CD4-positive, alpha-beta T cell treated with Interleukin-15 for 1 hour (primary cell): ENCODE measurements at regions not wholly inside any gene's neighbourhood (a gene's known extent, or its start where the extent isn't known, plus 50 kb on each side); places are given as distances from the start of the nearest gene placed in this dataset.
"Not testable (repeated sequence)": the region's sequence is repeated elsewhere in the genome, so short reads cannot be mapped to it uniquely, and the experiment has no call there.

Experiments
- DNase-seq: peaks from one replicate; pipeline ENCODE4 v3.0.0-alpha.2; 2020

- DNase-seq = no peak
These were observed 90.0 kb upstream of the NIPBL start for GRCh38 chr5:36786448-36787012.

GRCh38 chr5:36787365-36788093, 89.0 kb upstream of the NIPBL start:
- DNase-seq = no peak

GRCh38 chr5:36790847-36791246, 85.7 kb upstream of the NIPBL start:
- DNase-seq = no peak

GRCh38 chr5:36792560-36793180, 83.9 kb upstream of the NIPBL start:
- no peak for DNase-seq

- DNase-seq = no peak
These were observed 81.2 kb upstream of the NIPBL start for GRCh38 chr5:36795366-36795765.

GRCh38 chr5:36796155-36796554, 80.4 kb upstream of the NIPBL start:
- DNase-seq = no peak

- no peak for DNase-seq
These were observed 75.0 kb upstream of the NIPBL start for GRCh38 chr5:36801523-36801922.

GRCh38 chr5:36802187-36802586, 74.4 kb upstream of the NIPBL start:
- DNase-seq = no peak

GRCh38 chr5:36813249-36813648, 63.3 kb upstream of the NIPBL start:
- not testable (repeated sequence) for DNase-seq

- DNase-seq = no peak
These were observed 60.7 kb upstream of the NIPBL start for GRCh38 chr5:36815871-36816270.

- DNase-seq = no peak
These were observed 55.7 kb upstream of the NIPBL start for GRCh38 chr5:36820900-36821299.

- no peak for DNase-seq
These were observed 49.9 kb upstream of the NIPBL start for GRCh38 chr5:36826694-36827093.
